ENCODE measurements at regions not wholly inside any gene's neighbourhood (a gene's known extent, or its start where the extent isn't known, plus 50 kb on each side); places are given as distances from the start of the nearest gene placed in this dataset.

DNA sequence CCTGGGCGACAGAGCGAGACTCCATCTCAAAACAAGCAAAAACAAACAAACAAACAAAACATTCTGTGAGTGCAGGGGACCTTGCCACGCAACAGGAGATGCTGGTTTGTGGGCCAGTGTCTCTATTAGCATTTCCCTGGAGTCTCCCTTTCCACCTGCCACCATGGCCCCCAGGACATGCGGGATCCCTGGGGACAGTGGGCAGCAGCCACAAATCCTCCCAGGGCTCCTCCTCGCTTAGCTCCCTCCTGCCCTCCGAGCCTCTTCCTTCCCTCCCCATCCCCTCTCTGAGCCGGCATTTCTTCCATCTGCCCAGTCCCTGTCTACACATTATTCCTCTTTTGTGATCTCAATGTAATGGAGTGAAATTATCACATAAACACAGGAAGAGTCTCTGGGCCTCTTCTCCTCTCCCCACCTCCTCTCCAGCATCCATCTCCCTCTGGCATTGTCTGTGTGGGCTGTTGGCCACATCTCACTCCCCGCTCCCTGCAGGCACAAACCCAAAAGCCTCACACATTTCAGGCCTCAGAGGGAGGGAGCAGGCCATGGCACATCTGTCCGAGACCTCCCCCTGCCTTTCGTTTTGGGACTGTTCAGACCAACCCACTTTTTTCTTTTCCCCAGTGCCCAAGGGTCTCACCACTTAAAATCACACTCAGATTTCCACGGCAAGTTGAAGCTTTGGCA, 144.3 kb downstream of the MIS18A start:
- no peak for TF ChIP-seq CTCF (IDR thresholded peaks at IDR 0.05)

- TF ChIP-seq CTCF (IDR thresholded peaks at IDR 0.05), result no peak
Observed at GRCh38 chr21:32132881-32133280, 146.0 kb downstream of the MIS18A start.

DNA sequence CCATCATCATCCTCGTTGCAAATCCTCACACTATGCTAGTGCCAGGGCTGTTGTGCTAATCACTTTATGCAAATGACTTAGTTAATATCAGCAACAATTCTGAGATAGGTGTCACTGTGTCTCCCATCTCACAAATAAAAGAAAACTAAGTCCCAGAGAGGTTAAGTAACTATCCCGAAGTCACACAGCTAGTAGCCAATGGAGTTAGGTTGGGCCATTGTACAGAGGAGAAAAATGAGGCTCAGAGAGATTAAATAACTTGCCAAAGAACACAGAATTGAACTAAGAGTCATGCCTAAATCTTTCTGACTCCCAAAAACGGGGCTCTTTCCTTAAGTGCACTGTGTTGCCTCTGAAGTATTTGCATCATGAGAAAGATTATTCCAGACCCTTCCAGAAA, 146.4 kb downstream of the MIS18A start:
- TF ChIP-seq CTCF (IDR thresholded peaks at IDR 0.05), result no peak

DNA sequence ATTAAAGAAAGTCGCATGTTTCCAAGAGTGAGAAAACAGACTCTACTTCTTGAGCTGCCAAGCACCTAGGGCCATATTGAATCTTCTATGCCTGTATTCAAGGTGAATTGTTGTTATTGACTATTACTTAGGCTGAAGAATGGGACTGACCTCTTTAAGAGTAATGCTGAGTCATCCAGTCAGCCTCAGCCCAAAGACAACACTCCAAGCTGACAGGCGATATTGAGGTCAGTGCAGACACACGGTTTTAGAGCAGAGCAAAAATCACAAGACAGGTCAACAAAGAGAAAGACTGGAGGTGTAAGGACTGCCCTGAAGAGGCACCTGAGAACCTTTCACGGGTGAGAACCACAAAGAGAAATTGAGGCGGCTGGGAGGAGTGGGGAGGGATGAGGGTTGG, 146.9 kb downstream of the MIS18A start:
- no peak for TF ChIP-seq CTCF (IDR thresholded peaks at IDR 0.05)

- TF ChIP-seq CTCF (IDR thresholded peaks at IDR 0.05), result no peak
Observed at GRCh38 chr21:32131164-32131563, 147.7 kb downstream of the MIS18A start.

DNA sequence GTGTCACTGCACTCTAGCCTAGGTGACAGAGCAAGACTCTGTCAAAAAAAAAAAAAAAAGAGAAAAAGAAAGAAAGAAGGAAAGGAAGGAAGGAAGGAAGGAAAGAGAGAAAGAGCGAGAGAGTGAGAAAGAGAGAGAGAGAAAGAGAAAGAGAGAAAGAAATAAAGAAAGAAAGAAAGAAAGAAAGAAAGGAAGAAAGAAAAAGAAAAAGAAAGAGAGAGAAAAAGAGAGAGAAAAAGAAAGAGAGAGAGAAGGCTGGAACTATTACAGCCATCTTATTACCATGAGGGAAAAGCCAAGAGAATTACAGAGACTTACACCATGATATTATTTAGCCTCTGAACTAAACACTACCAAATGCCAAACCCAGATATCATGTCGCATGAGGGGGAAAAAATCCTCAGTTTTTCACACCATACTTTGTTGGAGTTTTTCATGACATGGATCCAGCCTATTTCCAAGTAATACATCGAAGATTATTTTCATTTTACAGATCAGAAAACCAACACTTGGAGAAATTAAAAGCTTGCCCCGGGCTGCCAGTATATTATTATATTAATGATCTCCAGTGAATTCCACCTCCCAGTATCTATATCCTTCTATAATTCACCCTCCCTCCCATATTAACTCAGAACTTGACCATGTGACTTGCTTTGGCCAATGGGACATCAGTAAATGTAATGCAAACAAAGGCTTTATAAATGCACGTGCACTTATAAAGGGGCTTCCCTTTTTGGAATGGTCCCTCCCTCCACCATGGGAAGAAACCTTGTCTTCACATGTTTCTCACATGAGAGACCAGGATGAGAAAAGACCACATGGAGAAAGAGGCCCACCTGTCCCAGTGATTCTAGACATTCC, 148.6 kb downstream of the MIS18A start:
- TF ChIP-seq CTCF (IDR thresholded peaks at IDR 0.05), result no peak

DNA sequence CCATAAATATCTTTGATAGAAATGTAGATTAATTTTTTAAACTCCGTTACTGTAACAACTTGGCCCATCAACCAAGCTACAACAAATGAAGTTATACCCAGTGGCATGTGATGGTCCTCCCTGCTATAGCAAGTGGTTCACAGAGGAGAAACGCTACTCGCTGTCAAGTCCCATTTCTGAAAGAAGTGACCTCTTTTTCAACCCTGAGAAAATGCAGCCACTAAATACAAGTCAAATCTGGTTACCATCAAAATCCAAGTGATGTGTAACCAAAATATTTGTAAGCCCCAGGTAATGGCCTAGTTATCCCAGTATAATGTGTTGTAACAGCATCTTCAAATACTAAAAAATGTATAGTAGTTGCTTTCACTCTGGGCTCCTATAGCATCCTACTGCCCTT, 151.8 kb downstream of the MIS18A start:
- no peak for TF ChIP-seq CTCF (IDR thresholded peaks at IDR 0.05)
